Activated T-cell treated with anti-CD3 and anti-CD28 coated beads, Interleukin-2, amount 50 U/mL, for 72 hours (primary cell): ENCODE measurements at regions not wholly inside any gene's neighbourhood (a gene's known extent, or its start where the extent isn't known, plus 50 kb on each side); places are given as distances from the start of the nearest gene placed in this dataset.
A peak's percentile ranks its signal among the peaks of the same experiment; 100 is the strongest.

Source experiments
- ATAC-seq, 2 donors: fragments of 150-1000 bp; cut with Tn5 transposase; replicated peaks in 1 of 2; 2 replicates each; pipeline ENCODE4 v1.10.0; 2021; ENCODE audit warnings: moderate library complexity in 2 of 2, mild to moderate bottlenecking in 1 of 2
- DNase-seq, 2 donors: peaks; one replicate each; pipeline ENCODE4 v3.0.0; 2021 to 2022; ENCODE audit warnings: mixed read lengths in 1 of 2
- H3K27ac Mint-ChIP-seq: one replicate; pipeline ENCODE4 v1.8.0; 2022; ENCODE audit warnings: mild to moderate bottlenecking, moderate library complexity, mixed read lengths
- H3K27me3 Mint-ChIP-seq: one replicate; pipeline ENCODE4 v1.8.0; 2022; ENCODE audit warnings: low read depth, mixed read lengths
- H3K36me3 Mint-ChIP-seq, 2 donors: one replicate each; pipeline ENCODE4 v1.8.0; 2022; ENCODE audit warnings: mixed read lengths in 2 of 2, mild to moderate bottlenecking in 1 of 2; ENCODE audit not compliant: insufficient read depth in 2 of 2
- H3K4me1 Mint-ChIP-seq: one replicate; pipeline ENCODE4 v1.8.0; 2022; ENCODE audit warnings: low read depth, mixed read lengths
- H3K4me3 Mint-ChIP-seq, 2 donors: one replicate each; pipeline ENCODE4 v1.8.0; 2022; ENCODE audit warnings: mild to moderate bottlenecking in 2 of 2, mixed read lengths in 2 of 2, moderate library complexity in 2 of 2
- H3K9me3 Mint-ChIP-seq, 2 donors: one replicate each; pipeline ENCODE4 v1.8.0; 2022; ENCODE audit warnings: mixed read lengths in 2 of 2

DNA sequence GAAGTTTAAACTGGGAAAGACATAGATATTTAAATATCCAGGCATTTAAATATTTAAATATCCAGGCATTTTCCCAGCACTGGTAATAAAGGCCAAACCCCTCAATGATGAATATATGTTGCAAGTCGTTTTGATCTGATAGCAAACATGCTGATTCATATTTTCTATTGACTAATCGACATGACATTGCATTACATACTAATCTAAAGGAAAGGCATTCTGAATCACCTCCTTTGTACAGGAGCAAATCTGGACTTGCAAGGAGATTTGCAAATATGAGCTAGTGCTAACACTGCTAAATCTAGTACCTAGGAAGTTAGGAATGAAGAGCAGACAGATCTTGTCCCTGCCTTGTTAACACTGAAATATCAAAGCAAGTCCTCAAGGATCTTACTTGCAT lies 207.3 kb downstream of the SLC7A11 start:
- Mint-ChIP-seq H3K27me3 (no peaks in the 10 kb centered on the region), H3K9me3 (no peaks in the 10 kb centered on the region), H3K27ac (no peak overlapping the region), H3K4me1 (no peaks in the 10 kb centered on the region), H3K4me3 (no peak overlapping the region), H3K36me3 (no peaks in the 10 kb centered on the region)
- DNase-seq, result no peak
- no peak for ATAC-seq

DNA sequence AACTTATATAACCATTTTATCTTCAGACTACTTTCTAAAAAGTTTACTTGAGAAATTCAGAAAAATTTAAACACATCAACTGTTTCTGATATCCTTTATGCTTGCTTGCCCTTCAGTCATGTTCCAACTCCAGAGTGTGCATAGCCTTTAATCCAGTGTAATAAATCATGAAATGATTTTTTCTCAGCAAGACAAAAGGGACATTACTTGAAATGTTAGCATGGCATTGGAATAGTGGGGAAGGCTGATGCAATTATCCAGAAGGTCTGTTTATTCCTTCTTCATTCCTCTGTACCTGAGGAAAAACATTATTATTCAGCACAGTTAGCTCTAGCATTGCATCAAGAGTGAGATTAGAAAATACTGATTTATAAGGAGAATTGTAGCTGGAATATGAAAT lies 209.9 kb downstream of the SLC7A11 start:
- H3K27ac Mint-ChIP-seq, result no peak overlapping the region
- H3K36me3 Mint-ChIP-seq, result no peaks in the 10 kb centered on the region

DNA sequence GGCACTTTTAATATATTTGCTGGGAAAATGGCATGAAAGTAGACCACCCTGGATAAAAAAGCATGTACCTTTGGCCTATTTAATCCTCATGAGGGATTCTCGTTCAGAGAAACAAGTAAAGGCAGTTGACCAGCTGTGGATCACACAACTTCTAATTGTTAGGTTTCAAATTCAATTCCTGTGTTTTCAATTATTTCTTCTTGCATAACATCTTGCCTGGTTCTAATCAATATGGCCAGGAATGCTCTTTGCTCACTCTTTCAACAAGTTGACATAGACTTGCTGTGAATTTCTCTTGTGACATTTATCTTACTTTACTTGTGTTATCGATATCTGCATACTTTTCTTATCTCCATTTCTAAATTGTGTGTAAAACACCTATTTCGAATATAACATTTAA lies 211.8 kb downstream of the SLC7A11 start:
- Mint-ChIP-seq H3K27ac (no peak overlapping the region), H3K4me1 (no peaks in the 10 kb centered on the region), H3K27me3 (no peaks in the 10 kb centered on the region), H3K4me3 (no peak overlapping the region), H3K9me3 (no peaks in the 10 kb centered on the region), H3K36me3 (no peaks in the 10 kb centered on the region)
- ATAC-seq (no peak), DNase-seq (no peak)

More for the DNA sequence above, 209.9 kb downstream of the SLC7A11 start:
- Mint-ChIP-seq H3K27me3 (no peaks in the 10 kb centered on the region), H3K4me1 (no peaks in the 10 kb centered on the region), H3K9me3 (no peaks in the 10 kb centered on the region), H3K4me3 (no peak overlapping the region)
- ATAC-seq (no peak), DNase-seq (no peak)

DNA sequence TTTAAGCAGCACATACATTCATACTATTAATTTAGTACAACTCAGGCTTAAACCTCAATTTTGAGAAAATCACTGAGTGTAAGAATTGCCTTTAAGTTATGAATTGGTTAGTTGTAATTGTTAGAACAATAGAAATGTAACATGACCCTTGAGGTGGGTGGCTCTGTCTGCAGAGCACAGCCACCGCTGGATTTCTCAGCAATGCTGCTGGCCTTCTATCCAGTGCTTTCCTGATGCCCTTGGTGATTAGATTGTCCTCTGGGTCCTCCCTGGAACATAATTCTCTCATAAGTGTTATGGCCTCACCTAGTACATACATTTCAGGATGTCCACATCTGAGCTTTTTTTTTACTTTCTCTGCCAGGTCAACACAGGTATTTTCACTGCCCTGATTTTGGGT lies 213.2 kb downstream of the SLC7A11 start:
- ATAC-seq, result no peak
- H3K4me3 Mint-ChIP-seq, result no peak overlapping the region
- no peaks in the 10 kb centered on the region for H3K36me3 Mint-ChIP-seq
- no peak for DNase-seq
- H3K4me1 Mint-ChIP-seq, result no peaks in the 10 kb centered on the region
- no peaks in the 10 kb centered on the region for H3K27me3 Mint-ChIP-seq
- no peak overlapping the region for H3K27ac Mint-ChIP-seq
- H3K9me3 Mint-ChIP-seq, result no peaks in the 10 kb centered on the region

DNA sequence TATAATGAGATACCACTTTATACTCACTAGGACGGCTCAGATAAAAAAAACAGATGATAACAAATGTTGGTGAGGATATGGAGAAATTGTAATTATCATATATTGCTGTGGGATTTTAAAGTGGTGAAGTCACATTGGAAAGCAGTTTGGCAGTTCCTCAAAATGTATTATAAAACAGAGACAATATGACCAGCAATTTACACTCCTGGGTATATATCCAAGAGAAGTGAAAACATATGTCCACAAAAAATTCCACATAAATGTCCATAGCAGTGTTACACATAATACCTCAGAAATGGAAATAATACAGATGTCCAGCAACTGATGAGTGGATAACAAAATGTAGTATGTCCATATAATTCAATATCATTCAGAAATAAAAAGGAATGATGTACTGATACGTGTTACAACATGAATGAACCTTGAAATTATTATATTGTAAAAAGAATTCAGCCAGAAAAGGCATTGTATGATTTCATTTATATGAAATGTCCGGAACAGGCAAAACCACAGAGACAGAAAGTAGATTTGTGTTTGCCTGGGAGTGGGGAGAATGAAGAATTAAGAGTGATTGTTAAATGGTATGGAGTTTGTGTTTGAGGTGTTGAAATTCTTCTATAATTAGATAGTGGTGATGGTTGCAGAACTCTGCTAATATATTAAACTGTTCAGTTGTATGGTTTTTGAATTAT lies 220.9 kb downstream of the SLC7A11 start:
- no peaks in the 10 kb centered on the region for H3K9me3 Mint-ChIP-seq
- no peak overlapping the region for H3K27ac Mint-ChIP-seq
- no peaks in the 10 kb centered on the region for H3K4me1 Mint-ChIP-seq
- no peaks in the 10 kb centered on the region for H3K27me3 Mint-ChIP-seq
- no peaks in the 10 kb centered on the region for H3K36me3 Mint-ChIP-seq
- ATAC-seq (no peak), DNase-seq (no peak)
- H3K4me3 Mint-ChIP-seq, result no peak overlapping the region

DNA sequence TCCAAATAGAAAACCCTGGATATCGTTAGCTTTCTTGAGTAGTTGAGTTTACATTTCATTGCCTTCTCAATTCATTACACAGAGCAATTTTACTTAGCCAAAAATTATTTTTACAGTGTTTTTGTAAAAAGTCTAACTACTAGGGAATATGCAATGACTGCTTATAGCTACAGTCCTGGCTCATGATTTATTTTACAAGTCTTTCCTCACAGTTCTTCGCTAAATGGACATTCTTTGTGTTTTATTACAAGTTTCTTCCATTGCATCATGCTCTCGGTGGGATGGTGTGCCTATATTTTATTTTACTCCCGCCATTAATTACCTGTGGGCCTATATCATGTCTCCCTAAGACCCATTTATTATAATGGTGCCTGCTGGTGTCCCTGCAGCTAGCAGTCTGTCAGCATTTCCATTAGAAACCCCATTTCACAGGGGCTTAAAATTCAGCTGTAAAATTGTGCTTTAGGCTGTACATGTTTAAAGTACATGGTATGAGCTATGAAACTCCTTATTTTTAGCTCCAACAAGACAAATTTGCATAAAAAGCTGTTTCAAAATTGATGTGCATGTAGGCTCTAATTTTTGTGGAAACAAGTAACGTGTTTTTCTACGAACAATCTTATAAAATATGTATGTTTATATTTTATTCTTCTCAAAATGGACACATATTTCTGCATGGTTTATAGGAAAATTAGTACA lies 227.4 kb downstream of the SLC7A11 start:
- ATAC-seq (no peak), DNase-seq (no peak)
- Mint-ChIP-seq H3K27ac (no peak overlapping the region), H3K27me3 (no peaks in the 10 kb centered on the region), H3K4me3 (no peak overlapping the region), H3K9me3 (no peaks in the 10 kb centered on the region), H3K36me3 (no peaks in the 10 kb centered on the region), H3K4me1 (no peaks in the 10 kb centered on the region)

DNA sequence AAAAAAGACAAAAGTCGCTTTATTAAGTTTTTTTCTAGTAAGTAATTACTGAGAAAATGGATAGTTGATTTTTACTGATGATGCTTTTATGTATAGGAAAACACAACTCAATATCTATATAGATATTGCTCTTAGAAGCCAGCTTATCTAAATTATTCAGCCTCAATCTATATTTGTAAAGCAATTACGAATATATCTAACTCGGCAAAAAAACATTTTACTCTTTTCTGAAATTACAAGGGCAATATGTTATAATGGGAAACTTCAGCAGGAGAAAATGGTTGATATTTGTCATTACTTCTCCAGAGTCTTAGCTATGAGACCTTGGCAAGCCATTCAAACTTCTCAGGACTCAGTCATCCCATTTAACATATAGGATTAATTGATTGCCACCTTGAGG lies 228.5 kb downstream of the SLC7A11 start:
- no peaks in the 10 kb centered on the region for H3K4me1 Mint-ChIP-seq
- no peak overlapping the region for H3K27ac Mint-ChIP-seq
- no peaks in the 10 kb centered on the region for H3K9me3 Mint-ChIP-seq
- DNase-seq, result no peak
- ATAC-seq, result no peak
- H3K4me3 Mint-ChIP-seq, result no peak overlapping the region
- H3K27me3 Mint-ChIP-seq, result no peaks in the 10 kb centered on the region
- no peaks in the 10 kb centered on the region for H3K36me3 Mint-ChIP-seq

DNA sequence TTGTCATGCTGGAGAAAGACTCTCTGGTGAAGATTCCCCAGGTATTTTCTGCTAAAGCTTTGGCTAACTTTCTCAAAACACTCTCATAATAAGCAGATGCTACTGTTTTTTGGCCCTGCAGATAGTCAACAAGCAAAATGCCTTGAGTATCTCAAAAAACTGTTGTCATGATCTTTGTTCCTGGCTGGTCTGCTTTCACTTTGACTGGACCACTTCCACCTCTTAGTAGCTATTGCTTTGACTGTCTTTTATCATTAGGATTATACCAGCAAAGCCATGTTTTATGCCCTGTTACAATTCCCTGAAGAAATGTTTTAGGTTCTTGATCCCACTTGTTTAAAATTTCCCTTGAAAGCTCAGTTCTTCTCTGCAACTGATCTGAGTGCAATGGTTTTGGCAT lies 231.5 kb downstream of the SLC7A11 start:
- no peaks in the 10 kb centered on the region for H3K36me3 Mint-ChIP-seq
- H3K27ac Mint-ChIP-seq, result no peak overlapping the region
- no peak for DNase-seq
- no peaks in the 10 kb centered on the region for H3K9me3 Mint-ChIP-seq
- no peaks in the 10 kb centered on the region for H3K4me1 Mint-ChIP-seq
- H3K27me3 Mint-ChIP-seq, result no peaks in the 10 kb centered on the region
- ATAC-seq, result no peak
- no peak overlapping the region for H3K4me3 Mint-ChIP-seq

DNA sequence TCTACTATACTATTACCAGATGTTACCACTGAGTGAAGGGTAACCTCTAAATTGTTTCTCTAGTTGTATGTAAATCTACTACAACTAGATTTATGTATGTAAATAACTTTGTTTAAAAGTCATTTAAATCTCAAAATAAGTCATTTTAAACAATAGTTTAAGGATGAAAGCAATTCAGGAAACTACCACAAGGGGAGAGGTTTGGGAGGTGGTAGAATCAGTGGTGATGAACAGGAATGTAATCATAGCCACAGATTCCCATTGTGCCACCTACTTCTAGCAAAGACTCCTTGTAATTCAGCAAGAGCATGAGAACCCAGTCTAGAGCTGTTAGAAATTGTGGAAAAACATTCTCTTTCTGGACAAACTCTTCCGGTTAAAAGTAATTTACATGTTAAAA lies 234.6 kb downstream of the SLC7A11 start:
- no peak overlapping the region for H3K4me3 Mint-ChIP-seq
- H3K4me1 Mint-ChIP-seq, result no peaks in the 10 kb centered on the region
- no peak for ATAC-seq
- no peak for DNase-seq
- no peak overlapping the region for H3K27ac Mint-ChIP-seq
- no peaks in the 10 kb centered on the region for H3K36me3 Mint-ChIP-seq
- H3K9me3 Mint-ChIP-seq, result peaks cover 0 to 2% of the 10 kb centered on the region in 2 donors
- no peaks in the 10 kb centered on the region for H3K27me3 Mint-ChIP-seq

DNA sequence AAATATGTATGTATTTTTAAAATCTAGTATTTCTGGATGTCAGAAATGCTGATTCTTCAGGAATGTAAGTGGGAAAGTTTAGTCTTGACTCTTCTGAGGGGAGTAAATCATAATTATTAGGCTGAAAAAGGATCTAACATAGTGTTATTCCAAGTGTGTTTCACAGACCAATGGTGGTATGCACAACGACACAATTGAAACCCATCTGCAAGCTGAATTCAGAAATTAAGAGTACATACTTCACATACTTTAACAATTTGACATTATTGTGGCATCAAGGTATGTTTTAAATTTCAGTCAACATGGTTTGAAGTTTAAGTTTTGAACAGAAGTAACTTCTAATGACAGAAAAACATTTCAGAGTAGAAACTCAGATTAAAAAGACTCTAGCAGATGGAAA lies 236.7 kb downstream of the SLC7A11 start:
- Mint-ChIP-seq H3K4me1 (no peaks in the 10 kb centered on the region), H3K9me3 (peaks cover 0 to 2% of the 10 kb centered on the region in 2 donors), H3K36me3 (no peaks in the 10 kb centered on the region), H3K4me3 (no peak overlapping the region), H3K27me3 (no peaks in the 10 kb centered on the region), H3K27ac (no peak overlapping the region)
- ATAC-seq (no peak), DNase-seq (no peak)

DNA sequence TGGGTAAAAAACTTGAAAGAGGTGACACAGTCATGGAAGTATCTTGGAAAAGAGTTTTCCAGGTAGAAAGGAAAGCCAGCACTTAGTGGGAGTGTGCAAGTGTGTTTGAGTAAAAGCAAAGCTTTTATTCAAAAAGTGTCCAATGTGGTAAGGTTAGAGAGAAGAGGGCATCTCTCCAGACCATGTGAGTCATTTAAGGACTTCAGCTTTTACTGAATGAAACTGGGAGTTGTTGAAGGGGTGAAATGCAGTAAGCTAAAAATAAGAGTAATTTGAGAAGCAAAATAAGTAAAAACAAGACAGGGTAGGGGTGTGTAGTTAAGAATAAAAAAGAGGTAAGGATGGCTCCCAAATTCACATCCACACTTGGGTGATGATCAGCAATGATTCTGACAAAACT lies 238.9 kb downstream of the SLC7A11 start:
- H3K4me3 Mint-ChIP-seq, result no peak overlapping the region
- H3K36me3 Mint-ChIP-seq, result no peaks in the 10 kb centered on the region
- peaks cover 0 to 2% of the 10 kb centered on the region in 2 donors for H3K9me3 Mint-ChIP-seq
- no peak overlapping the region for H3K27ac Mint-ChIP-seq
- H3K27me3 Mint-ChIP-seq, result no peaks in the 10 kb centered on the region
- DNase-seq (no peak), ATAC-seq (peak in 1 of 2 donors; percentile 38)
- no peaks in the 10 kb centered on the region for H3K4me1 Mint-ChIP-seq

DNA sequence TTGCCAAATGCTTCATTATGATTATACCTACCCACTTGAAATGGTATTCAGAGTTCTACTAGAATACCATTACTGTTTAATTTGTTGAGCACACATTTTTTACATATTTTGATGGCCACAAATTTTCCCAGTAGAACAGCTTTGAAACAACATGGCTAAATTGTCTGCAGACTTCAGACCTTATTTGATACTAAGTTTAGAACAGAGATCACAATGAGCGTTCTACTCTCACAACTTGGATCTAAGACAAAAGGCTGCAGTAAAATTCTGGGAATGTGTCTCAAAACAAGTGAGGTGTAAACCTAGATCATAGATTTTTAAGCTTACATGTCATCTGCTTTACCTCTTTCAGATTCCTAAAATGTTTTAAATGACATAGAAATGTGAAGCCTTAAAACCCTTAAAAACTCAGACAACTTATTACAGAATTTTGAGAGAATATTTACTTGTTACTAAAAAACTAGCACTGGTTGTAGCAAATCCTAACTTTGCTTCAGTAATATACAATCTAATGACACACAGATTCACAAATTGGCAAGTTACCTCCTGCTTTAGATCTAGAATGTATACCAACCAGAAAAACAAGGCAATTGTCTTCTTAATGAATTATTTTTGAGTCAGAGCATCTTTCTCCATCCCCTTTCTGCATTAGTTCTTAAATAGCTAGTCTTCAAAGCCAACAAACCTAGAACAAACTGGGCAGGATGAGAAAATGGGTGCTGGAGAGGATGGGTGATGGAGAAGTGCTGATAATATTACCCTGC lies 243.3 kb downstream of the SLC7A11 start:
- H3K27ac Mint-ChIP-seq, result no peak overlapping the region
- DNase-seq, result no peak
- no peaks in the 10 kb centered on the region for H3K27me3 Mint-ChIP-seq
- ATAC-seq, result no peak
- H3K4me1 Mint-ChIP-seq, result no peaks in the 10 kb centered on the region
- H3K4me3 Mint-ChIP-seq, result no peak overlapping the region
- peaks cover 0 to 2% of the 10 kb centered on the region in 2 donors for H3K9me3 Mint-ChIP-seq
- no peaks in the 10 kb centered on the region for H3K36me3 Mint-ChIP-seq

DNA sequence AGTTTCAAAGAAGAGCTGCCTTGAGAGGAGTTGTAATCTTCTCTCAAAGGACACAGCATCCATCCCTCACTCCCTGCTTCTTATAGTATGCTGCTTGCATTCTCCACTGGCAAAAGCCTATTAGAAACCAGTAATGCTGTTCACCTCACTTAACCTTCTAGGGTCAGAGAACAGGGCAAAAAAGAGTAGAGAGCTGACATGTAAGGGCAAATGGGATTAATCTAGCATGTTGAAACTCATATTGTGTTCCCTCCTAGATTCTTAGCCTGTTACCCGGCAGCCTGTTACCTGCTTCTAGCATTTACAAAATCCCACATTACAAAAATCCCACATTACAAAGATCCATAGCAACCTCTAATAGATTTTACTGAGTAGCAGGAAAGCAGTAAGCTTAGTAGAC lies 244.7 kb downstream of the SLC7A11 start:
- Mint-ChIP-seq H3K36me3 (no peaks in the 10 kb centered on the region), H3K27me3 (no peaks in the 10 kb centered on the region), H3K9me3 (no peaks in the 10 kb centered on the region), H3K4me3 (no peak overlapping the region), H3K4me1 (no peaks in the 10 kb centered on the region), H3K27ac (no peak overlapping the region)
- no peak for ATAC-seq
- DNase-seq, result no peak
